Spleen (tissue), 11 donors: ENCODE measurements at regions not wholly inside any gene's neighbourhood (a gene's known extent, or its start where the extent isn't known, plus 50 kb on each side); places are given as distances from the start of the nearest gene placed in this dataset.

Experiments used
- DNase-seq: peaks from one replicate; pipeline ENCODE4 v3.0.0-alpha.2; 2020
- H3K27ac ChIP-seq, 8 donors: fragments of 200-600 bp; sonication (generic) in 7 of 8; 1 replicate in 4 of 8; 2 replicates in 4 of 8; pipeline versions ENCODE4 v1.5.0 to v1.8.0; 2016 to 2021; ENCODE audit warnings: inconsistent platforms in 4 of 8, mild to moderate bottlenecking in 4 of 8, moderate library complexity in 1 of 8
- H3K27me3 ChIP-seq, 7 donors: fragments of 200-600 bp; sonication (generic) in 6 of 7; replicated peaks in 1 of 7; 1 replicate in 4 of 7; 2 replicates in 3 of 7; pipeline versions ENCODE4 v1.5.0 to v1.8.0; 2016 to 2021; ENCODE audit warnings: inconsistent platforms in 3 of 7, mild to moderate bottlenecking in 1 of 7
- H3K36me3 ChIP-seq, 6 donors: fragments of 200-600 bp; sonication (generic) in 5 of 6; 1 replicate in 4 of 6; 2 replicates in 2 of 6; pipeline versions ENCODE4 v1.5.0 to v1.8.0; 2016 to 2021; ENCODE audit warnings: inconsistent platforms in 2 of 6
- H3K4me1 ChIP-seq, 6 donors: fragments of 200-600 bp; sonication (generic) in 5 of 6; 1 replicate in 3 of 6; 2 replicates in 3 of 6; pipeline versions ENCODE4 v1.5.0 to v1.8.0; 2016 to 2021; ENCODE audit warnings: inconsistent platforms in 3 of 6
- H3K4me3 ChIP-seq, 8 donors: fragments of 200-600 bp; sonication (generic) in 7 of 8; 1 replicate in 4 of 8; 2 replicates in 4 of 8; pipeline versions ENCODE4 v1.5.0 to v1.8.0; 2016 to 2021; ENCODE audit warnings: inconsistent platforms in 4 of 8, mild to moderate bottlenecking in 4 of 8, moderate library complexity in 2 of 8
- H3K9me3 ChIP-seq, 8 donors: fragments of 200-600 bp; sonication (generic) in 7 of 8; 1 replicate in 4 of 8; 2 replicates in 4 of 8; pipeline versions ENCODE4 v1.5.0 to v1.8.0; 2016 to 2021; ENCODE audit warnings: inconsistent platforms in 4 of 8
- CTCF ChIP-seq, 11 experiments: fragments of 200-600 bp in 7 of 11; fragments of 450-650 bp in 4 of 11; sonication (generic) in 4 of 11; IDR thresholded peaks in 8 of 11; conservative IDR thresholded peaks in 3 of 11; 1 replicate in 7 of 11; 2 replicates in 4 of 11; pipeline versions ENCODE4 v1.4.0 to v1.8.0; 2016 to 2021; ENCODE audit warnings: antibody characterized with exemption in 11 of 11, inconsistent platforms in 4 of 11, mild to moderate bottlenecking in 1 of 11
- POLR2A ChIP-seq, 3 donors: fragments of 450-650 bp; IDR thresholded peaks; one replicate each; pipeline ENCODE4 v1.5.1; 2017; ENCODE audit warnings: antibody characterized with exemption in 3 of 3, mild to moderate bottlenecking in 1 of 3
- POLR2AphosphoS5 ChIP-seq, 3 donors: sonication (generic); formaldehyde crosslinking; IDR thresholded peaks; one replicate each; pipeline ENCODE4 v1.5.1; 2017; ENCODE audit warnings: antibody characterized with exemption in 3 of 3
- WGBS, 5 donors: extraction: QIAGEN DNeasy Blood & Tissue Kit in 3 of 5; methylation state at CpG; one replicate each; pipeline versions ENCODE4 v1.1.5 to v1.1.7; 2013 to 2018; 5-methylcytosine and 5-hydroxymethylcytosine counted together
- intact Hi-C: fragments of 100-400 bp; cut with DNase I; formaldehyde crosslinking; loops from one replicate; pipeline ENCODE4 v1.15.0; 2023; ENCODE audit warnings: low total_unique reads
- donor health status: healthy with polysubstance abuse.
- donor health status: DM: no; HTN: no; CAD: no; lungs with moderate emphysema.
- donor health status: DM: no; HTN: no; CAD: no.
- donor health status: Bipolar disorder and iron deficiency.
- donor health status: healthy.
- donor health status: DM: no; HTN: no; CAD: no.
- donor health status: DM: yes; HTN: yes; CAD: no.

- Histone ChIP-seq H3K4me3 (no peak overlapping the region), H3K36me3 (no peaks in the 10 kb centered on the region), H3K27ac (no peak overlapping the region), H3K4me1 (no peaks in the 10 kb centered on the region), H3K9me3 (peaks cover 0 to 2% (median 0%) of the 10 kb centered on the region in 8 donors), H3K27me3 (no peaks in the 10 kb centered on the region)
- DNase-seq: no peak
- 77 to 92% (median 90%) methylated on average over 2 of the region's 2 CpGs for WGBS, 5 donors
- intact Hi-C loops: no loop called here
- TF ChIP-seq POLR2AphosphoS5 (IDR thresholded peaks at IDR 0.05) (no peak), POLR2A (IDR thresholded peaks at IDR 0.05) (no peak), CTCF (IDR thresholded peaks at IDR 0.05 in 8 of 11, conservative IDR thresholded peaks at IDR 0.05 in 3 of 11) (no peak)
Measured at GRCh38 chr2:134089454-134089853, 164.4 kb upstream of the MGAT5 start.

- H3K4me3 ChIP-seq: no peak overlapping the region
- DNase-seq: no peak
- H3K27ac ChIP-seq: no peak overlapping the region
- no peaks in the 10 kb centered on the region for H3K4me1 ChIP-seq
- TF ChIP-seq POLR2A (IDR thresholded peaks at IDR 0.05): no peak
- TF ChIP-seq POLR2AphosphoS5 (IDR thresholded peaks at IDR 0.05): no peak
- TF ChIP-seq CTCF (IDR thresholded peaks at IDR 0.05 in 8 of 11, conservative IDR thresholded peaks at IDR 0.05 in 3 of 11): no peak
- peaks cover 0 to 10% (median 2%) of the 10 kb centered on the region in 8 donors for H3K9me3 ChIP-seq
- H3K27me3 ChIP-seq: no peaks in the 10 kb centered on the region
- intact Hi-C loops: no loop called here
- H3K36me3 ChIP-seq: no peaks in the 10 kb centered on the region
- 77 to 90% (median 87%) methylated on average over 4 of the region's 4 CpGs for WGBS, 5 donors
Measured at GRCh38 chr2:134097740-134098139, 156.1 kb upstream of the MGAT5 start.

GRCh38 chr2:134098321-134098720 is 155.6 kb upstream of the MGAT5 start:
- intact Hi-C loops: no loop called here
- peaks cover 0 to 10% (median 2%) of the 10 kb centered on the region in 8 donors for H3K9me3 ChIP-seq
- WGBS, 5 donors: 74 to 85% (median 78%) methylated on average over 3 of the region's 3 CpGs
- no peak for DNase-seq
- no peaks in the 10 kb centered on the region for H3K36me3 ChIP-seq
- H3K27ac ChIP-seq: no peak overlapping the region
- TF ChIP-seq POLR2A (IDR thresholded peaks at IDR 0.05): no peak
- no peak for TF ChIP-seq POLR2AphosphoS5 (IDR thresholded peaks at IDR 0.05)
- TF ChIP-seq CTCF (IDR thresholded peaks at IDR 0.05 in 8 of 11, conservative IDR thresholded peaks at IDR 0.05 in 3 of 11): no peak
- no peaks in the 10 kb centered on the region for H3K4me1 ChIP-seq
- H3K27me3 ChIP-seq: no peaks in the 10 kb centered on the region
- H3K4me3 ChIP-seq: no peak overlapping the region

GRCh38 chr2:134099273-134099672 is 154.6 kb upstream of the MGAT5 start:
- H3K36me3 ChIP-seq: no peaks in the 10 kb centered on the region
- WGBS, 5 donors: 84 to 93% (median 85%) methylated on average over 1 of the region's 1 CpG
- no peak for DNase-seq
- intact Hi-C loops: no loop called here
- no peak overlapping the region for H3K27ac ChIP-seq
- peaks cover 0 to 9% (median 2%) of the 10 kb centered on the region in 8 donors for H3K9me3 ChIP-seq
- H3K27me3 ChIP-seq: no peaks in the 10 kb centered on the region
- no peak overlapping the region for H3K4me3 ChIP-seq
- H3K4me1 ChIP-seq: no peaks in the 10 kb centered on the region
- no peak for TF ChIP-seq POLR2AphosphoS5 (IDR thresholded peaks at IDR 0.05)
- TF ChIP-seq POLR2A (IDR thresholded peaks at IDR 0.05): no peak
- TF ChIP-seq CTCF (IDR thresholded peaks at IDR 0.05 in 8 of 11, conservative IDR thresholded peaks at IDR 0.05 in 3 of 11): no peak
